Spleen (tissue), 11 donors: ENCODE measurements at regions not wholly inside any gene's neighbourhood (a gene's known extent, or its start where the extent isn't known, plus 50 kb on each side); places are given as distances from the start of the nearest gene placed in this dataset.

Experiments used
- DNase-seq: peaks from one replicate; pipeline ENCODE4 v3.0.0-alpha.2; 2020
- H3K27ac ChIP-seq, 8 donors: fragments of 200-600 bp; sonication (generic) in 7 of 8; 1 replicate in 4 of 8; 2 replicates in 4 of 8; pipeline versions ENCODE4 v1.5.0 to v1.8.0; 2016 to 2021; ENCODE audit warnings: inconsistent platforms in 4 of 8, mild to moderate bottlenecking in 4 of 8, moderate library complexity in 1 of 8
- H3K27me3 ChIP-seq, 7 donors: fragments of 200-600 bp; sonication (generic) in 6 of 7; replicated peaks in 1 of 7; 1 replicate in 4 of 7; 2 replicates in 3 of 7; pipeline versions ENCODE4 v1.5.0 to v1.8.0; 2016 to 2021; ENCODE audit warnings: inconsistent platforms in 3 of 7, mild to moderate bottlenecking in 1 of 7
- H3K36me3 ChIP-seq, 6 donors: fragments of 200-600 bp; sonication (generic) in 5 of 6; 1 replicate in 4 of 6; 2 replicates in 2 of 6; pipeline versions ENCODE4 v1.5.0 to v1.8.0; 2016 to 2021; ENCODE audit warnings: inconsistent platforms in 2 of 6
- H3K4me1 ChIP-seq, 6 donors: fragments of 200-600 bp; sonication (generic) in 5 of 6; 1 replicate in 3 of 6; 2 replicates in 3 of 6; pipeline versions ENCODE4 v1.5.0 to v1.8.0; 2016 to 2021; ENCODE audit warnings: inconsistent platforms in 3 of 6
- H3K4me3 ChIP-seq, 8 donors: fragments of 200-600 bp; sonication (generic) in 7 of 8; 1 replicate in 4 of 8; 2 replicates in 4 of 8; pipeline versions ENCODE4 v1.5.0 to v1.8.0; 2016 to 2021; ENCODE audit warnings: inconsistent platforms in 4 of 8, mild to moderate bottlenecking in 4 of 8, moderate library complexity in 2 of 8
- H3K9me3 ChIP-seq, 8 donors: fragments of 200-600 bp; sonication (generic) in 7 of 8; 1 replicate in 4 of 8; 2 replicates in 4 of 8; pipeline versions ENCODE4 v1.5.0 to v1.8.0; 2016 to 2021; ENCODE audit warnings: inconsistent platforms in 4 of 8
- POLR2A ChIP-seq, 3 donors: fragments of 450-650 bp; IDR thresholded peaks; one replicate each; pipeline ENCODE4 v1.5.1; 2017; ENCODE audit warnings: antibody characterized with exemption in 3 of 3, mild to moderate bottlenecking in 1 of 3
- POLR2AphosphoS5 ChIP-seq, 3 donors: sonication (generic); formaldehyde crosslinking; IDR thresholded peaks; one replicate each; pipeline ENCODE4 v1.5.1; 2017; ENCODE audit warnings: antibody characterized with exemption in 3 of 3
- WGBS, 5 donors: extraction: QIAGEN DNeasy Blood & Tissue Kit in 3 of 5; methylation state at CpG; one replicate each; pipeline versions ENCODE4 v1.1.5 to v1.1.7; 2013 to 2018; 5-methylcytosine and 5-hydroxymethylcytosine counted together
- intact Hi-C: fragments of 100-400 bp; cut with DNase I; formaldehyde crosslinking; loops from one replicate; pipeline ENCODE4 v1.15.0; 2023; ENCODE audit warnings: low total_unique reads
- TF ChIP-seq, protein P1 (sequence below), 11 experiments: fragments of 200-600 bp in 7 of 11; fragments of 450-650 bp in 4 of 11; sonication (generic) in 4 of 11; IDR thresholded peaks in 8 of 11; conservative IDR thresholded peaks in 3 of 11; 1 replicate in 7 of 11; 2 replicates in 4 of 11; pipeline versions ENCODE4 v1.4.0 to v1.8.0; 2016 to 2021; ENCODE audit warnings: antibody characterized with exemption in 11 of 11, inconsistent platforms in 4 of 11, mild to moderate bottlenecking in 1 of 11
- donor health status: healthy with polysubstance abuse.
- donor health status: DM: no; HTN: no; CAD: no; lungs with moderate emphysema.
- donor health status: DM: no; HTN: no; CAD: no.
- donor health status: Bipolar disorder and iron deficiency.
- donor health status: healthy.
- donor health status: DM: no; HTN: no; CAD: no.
- donor health status: DM: yes; HTN: yes; CAD: no.

DNA sequence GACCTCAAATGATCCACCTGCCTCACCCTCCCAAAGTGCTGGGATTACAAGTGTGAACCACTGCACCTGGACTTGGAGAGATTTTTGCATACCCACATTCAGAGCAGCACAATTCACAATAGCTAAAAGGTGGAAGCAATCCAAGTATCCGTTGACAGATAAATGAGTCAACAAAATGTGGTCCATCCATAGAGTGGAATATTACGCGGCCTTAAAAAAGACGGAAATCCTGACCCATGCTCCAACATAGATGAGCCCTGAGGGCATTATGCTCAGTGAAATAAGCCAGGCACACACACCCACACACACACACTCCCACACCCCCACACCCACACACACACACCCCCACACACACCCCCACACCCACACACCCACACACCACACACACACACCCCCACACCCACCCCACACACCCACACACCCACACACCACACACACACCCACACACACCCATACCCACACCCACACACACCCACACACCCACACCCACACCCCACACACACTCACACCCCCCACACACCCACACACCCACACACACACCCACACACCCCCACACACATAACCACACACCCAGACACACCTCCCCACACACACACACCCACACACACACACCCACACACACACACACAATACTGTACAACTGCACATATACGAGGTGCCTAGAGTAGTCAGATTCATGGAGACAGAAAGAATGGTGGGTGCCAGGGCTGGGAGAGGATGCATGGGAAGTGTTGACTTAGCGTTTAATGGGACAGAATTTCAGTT lies 124.7 kb downstream of the FOXL1 start:
- peaks cover 0 to 42% (median 0%) of the 10 kb centered on the region in 7 donors for H3K27me3 ChIP-seq
- no peaks in the 10 kb centered on the region for H3K4me1 ChIP-seq
- H3K36me3 ChIP-seq = no peaks in the 10 kb centered on the region
- intact Hi-C loops = no loop called here
- no peak overlapping the region for H3K4me3 ChIP-seq
- TF ChIP-seq POLR2AphosphoS5 (IDR thresholded peaks at IDR 0.05) = no peak
- no peak for TF ChIP-seq POLR2A (IDR thresholded peaks at IDR 0.05)
- TF ChIP-seq, protein P1, sequence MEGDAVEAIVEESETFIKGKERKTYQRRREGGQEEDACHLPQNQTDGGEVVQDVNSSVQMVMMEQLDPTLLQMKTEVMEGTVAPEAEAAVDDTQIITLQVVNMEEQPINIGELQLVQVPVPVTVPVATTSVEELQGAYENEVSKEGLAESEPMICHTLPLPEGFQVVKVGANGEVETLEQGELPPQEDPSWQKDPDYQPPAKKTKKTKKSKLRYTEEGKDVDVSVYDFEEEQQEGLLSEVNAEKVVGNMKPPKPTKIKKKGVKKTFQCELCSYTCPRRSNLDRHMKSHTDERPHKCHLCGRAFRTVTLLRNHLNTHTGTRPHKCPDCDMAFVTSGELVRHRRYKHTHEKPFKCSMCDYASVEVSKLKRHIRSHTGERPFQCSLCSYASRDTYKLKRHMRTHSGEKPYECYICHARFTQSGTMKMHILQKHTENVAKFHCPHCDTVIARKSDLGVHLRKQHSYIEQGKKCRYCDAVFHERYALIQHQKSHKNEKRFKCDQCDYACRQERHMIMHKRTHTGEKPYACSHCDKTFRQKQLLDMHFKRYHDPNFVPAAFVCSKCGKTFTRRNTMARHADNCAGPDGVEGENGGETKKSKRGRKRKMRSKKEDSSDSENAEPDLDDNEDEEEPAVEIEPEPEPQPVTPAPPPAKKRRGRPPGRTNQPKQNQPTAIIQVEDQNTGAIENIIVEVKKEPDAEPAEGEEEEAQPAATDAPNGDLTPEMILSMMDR (IDR thresholded peaks at IDR 0.05 in 8 of 11, conservative IDR thresholded peaks at IDR 0.05 in 3 of 11) = no peak
- WGBS, 5 donors = 77 to 93% (median 84%) methylated on average over 6 of the region's 6 CpGs
- H3K27ac ChIP-seq = no peak overlapping the region
- DNase-seq = no peak
- H3K9me3 ChIP-seq = no peaks in the 10 kb centered on the region

DNA sequence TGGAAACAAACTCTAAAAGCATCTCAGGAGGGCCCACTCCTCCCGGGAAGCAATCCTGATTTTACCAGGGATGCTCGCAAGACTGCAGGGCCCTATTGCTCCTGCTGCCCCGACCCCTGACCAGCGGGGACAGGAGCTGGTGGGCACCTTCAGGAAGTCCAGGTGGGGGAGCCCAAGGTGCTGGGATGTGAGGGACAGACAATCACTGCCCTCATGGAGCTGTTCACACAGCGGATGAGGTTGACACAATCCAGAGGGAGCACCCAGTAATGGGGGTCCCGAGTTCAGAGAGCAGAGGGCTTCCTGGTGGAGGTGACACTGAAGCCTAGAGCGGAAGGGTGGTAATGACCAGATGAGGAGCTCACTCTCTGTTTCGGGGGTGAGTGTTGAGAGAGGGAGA lies 126.2 kb downstream of the FOXL1 start:
- intact Hi-C loops = no loop called here
- H3K27ac ChIP-seq = no peak overlapping the region
- H3K36me3 ChIP-seq = no peaks in the 10 kb centered on the region
- H3K9me3 ChIP-seq = peaks cover 0 to 7% (median 0%) of the 10 kb centered on the region in 8 donors
- 73 to 92% (median 80%) methylated on average over 8 of the region's 8 CpGs for WGBS, 5 donors
- DNase-seq = no peak
- H3K4me1 ChIP-seq = no peaks in the 10 kb centered on the region
- H3K4me3 ChIP-seq = no peak overlapping the region
- H3K27me3 ChIP-seq = peaks cover 0 to 42% (median 0%) of the 10 kb centered on the region in 7 donors
- TF ChIP-seq POLR2AphosphoS5 (IDR thresholded peaks at IDR 0.05) = no peak
- TF ChIP-seq, protein P1 (IDR thresholded peaks at IDR 0.05 in 8 of 11, conservative IDR thresholded peaks at IDR 0.05 in 3 of 11) = no peak
- no peak for TF ChIP-seq POLR2A (IDR thresholded peaks at IDR 0.05)

DNA sequence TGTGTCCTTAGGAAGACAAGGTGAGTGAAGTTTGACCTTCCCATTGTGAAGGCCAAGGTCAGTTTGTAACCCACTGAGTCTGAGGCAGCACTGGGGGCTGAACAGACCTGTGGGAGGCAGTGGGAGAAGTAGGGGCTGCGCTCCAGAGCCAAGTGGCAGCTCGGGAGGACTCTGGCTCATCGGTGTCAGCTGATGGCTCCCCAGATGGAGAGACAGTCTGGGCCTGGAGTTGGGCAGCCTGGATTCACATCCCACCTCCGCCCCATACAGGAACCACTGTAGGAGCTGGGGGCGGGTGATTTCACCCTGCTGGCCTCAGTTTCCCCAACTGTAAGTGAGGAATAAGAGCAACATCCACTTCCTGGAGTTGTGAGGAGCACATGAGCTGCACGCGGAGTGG lies 128.4 kb downstream of the FOXL1 start:
- TF ChIP-seq POLR2AphosphoS5 (IDR thresholded peaks at IDR 0.05) = no peak
- no peak for TF ChIP-seq POLR2A (IDR thresholded peaks at IDR 0.05)
- TF ChIP-seq, protein P1 (IDR thresholded peaks at IDR 0.05 in 8 of 11, conservative IDR thresholded peaks at IDR 0.05 in 3 of 11) = no peak
- Histone ChIP-seq H3K27me3 (peaks cover 0 to 27% (median 0%) of the 10 kb centered on the region in 7 donors), H3K9me3 (peaks cover 0 to 7% (median 0%) of the 10 kb centered on the region in 8 donors), H3K27ac (no peak overlapping the region), H3K4me1 (no peaks in the 10 kb centered on the region), H3K36me3 (no peaks in the 10 kb centered on the region), H3K4me3 (no peak overlapping the region)
- WGBS, 5 donors = 88 to 96% (median 95%) methylated on average over 7 of the region's 7 CpGs
- intact Hi-C loops = no loop called here
- DNase-seq = no peak

DNA sequence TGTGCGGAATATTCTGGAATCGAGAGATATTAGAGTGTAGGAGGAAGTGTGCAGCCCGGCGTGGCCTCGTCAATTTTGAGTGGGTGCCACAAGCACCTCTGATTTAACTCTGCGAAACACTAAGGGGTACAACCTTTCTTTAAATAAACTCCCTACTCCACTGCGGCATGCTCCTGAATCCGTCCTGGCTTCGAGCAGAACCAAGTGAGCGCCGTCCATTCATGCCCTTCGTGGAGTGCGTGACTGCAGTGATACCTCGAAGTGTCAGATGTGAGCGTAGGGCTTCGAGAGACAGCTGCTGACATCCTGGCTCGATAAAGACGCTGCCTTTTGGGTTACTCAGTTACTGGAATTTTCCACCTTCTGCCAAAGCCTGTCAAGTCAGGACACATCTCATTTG lies 128.8 kb downstream of the FOXL1 start:
- no peak overlapping the region for H3K27ac ChIP-seq
- no peaks in the 10 kb centered on the region for H3K4me1 ChIP-seq
- WGBS, 5 donors = 90 to 95% (median 92%) methylated on average over 18 of the region's 18 CpGs
- no peak for TF ChIP-seq POLR2A (IDR thresholded peaks at IDR 0.05)
- no peak overlapping the region for H3K4me3 ChIP-seq
- H3K36me3 ChIP-seq = no peaks in the 10 kb centered on the region
- peaks cover 0 to 7% (median 0%) of the 10 kb centered on the region in 8 donors for H3K9me3 ChIP-seq
- intact Hi-C loops = no loop called here
- H3K27me3 ChIP-seq = peaks cover 0 to 27% (median 0%) of the 10 kb centered on the region in 7 donors
- no peak for DNase-seq
